Endodermal cell (in vitro differentiated cells): ENCODE measurements at regions not wholly inside any gene's neighbourhood (a gene's known extent, or its start where the extent isn't known, plus 50 kb on each side); places are given as distances from the start of the nearest gene placed in this dataset.
A peak's percentile ranks its signal among the peaks of the same experiment; 100 is the strongest.

Experiments used
- DNase-seq: peaks from one replicate; pipeline ENCODE4 v3.0.0-alpha.2; 2017
- H3K27ac ChIP-seq: 2 replicates; pipeline ENCODE4 v1.5.1; 2013; ENCODE audit warnings: mild to moderate bottlenecking, low read depth, low read length, moderate library complexity
- H3K27me3 ChIP-seq: 2 replicates; pipeline ENCODE4 v1.6.1; 2013; ENCODE audit warnings: mild to moderate bottlenecking, low read length, moderate library complexity; ENCODE audit not compliant: insufficient read depth, control insufficient read depth, poor library complexity, severe bottlenecking
- H3K36me3 ChIP-seq: 2 replicates; pipeline ENCODE4 v1.7.0; 2013; ENCODE audit warnings: mild to moderate bottlenecking, low read length, moderate library complexity; ENCODE audit not compliant: control insufficient read depth, insufficient read depth
- H3K4me1 ChIP-seq: one replicate; pipeline ENCODE4 v1.7.0; 2013; ENCODE audit warnings: low read length; ENCODE audit not compliant: control insufficient read depth, insufficient read depth
- H3K4me3 ChIP-seq: 2 replicates; pipeline ENCODE4 v1.5.1; 2013; ENCODE audit warnings: mild to moderate bottlenecking, low read length, moderate library complexity
- H3K9ac ChIP-seq: 2 replicates; pipeline ENCODE4 v1.6.1; 2013; ENCODE audit warnings: mild to moderate bottlenecking, low read length, moderate library complexity; ENCODE audit not compliant: poor library complexity, severe bottlenecking; ENCODE audit errors: extremely low read depth
- H3K9me3 ChIP-seq: 2 replicates; pipeline ENCODE4 v1.6.1; 2013; ENCODE audit warnings: mild to moderate bottlenecking, low read length, moderate library complexity; ENCODE audit not compliant: control insufficient read depth
- H3K27ac Mint-ChIP-seq: 2 replicates; pipeline ENCODE4 v1.8.0; 2020; ENCODE audit warnings: mixed read lengths
- H3K27me3 Mint-ChIP-seq: 2 replicates; pipeline ENCODE4 v1.8.0; 2021; ENCODE audit warnings: mild to moderate bottlenecking, mixed read lengths; ENCODE audit not compliant: insufficient read depth
- H3K36me3 Mint-ChIP-seq: 2 replicates; pipeline ENCODE4 v1.8.0; 2020; ENCODE audit warnings: low read depth, mixed read lengths
- H3K4me1 Mint-ChIP-seq: 2 replicates; pipeline ENCODE4 v1.8.0; 2020; ENCODE audit warnings: mixed read lengths
- H3K4me3 Mint-ChIP-seq: 2 replicates; pipeline ENCODE4 v1.8.0; 2020; ENCODE audit warnings: mild to moderate bottlenecking, moderate library complexity, mixed read lengths
- H3K9me3 Mint-ChIP-seq: 2 replicates; pipeline ENCODE4 v1.8.0; 2020; ENCODE audit warnings: mild to moderate bottlenecking, mixed read lengths
- WGBS, 2 experiments: methylation state at CpG; one replicate each; pipeline versions ENCODE4 v1.1.5 to v1.1.7; 2013; ENCODE audit warnings: missing lambda C conversion rate in 2 of 2, mixed read lengths in 1 of 2; ENCODE audit not compliant: insufficient coverage in 1 of 2, insufficient read length in 1 of 2; 5-methylcytosine and 5-hydroxymethylcytosine counted together
- TF ChIP-seq, protein P1 (sequence below): fragments of 200-600 bp; sonication (generic); conservative IDR thresholded peaks from 2 replicates; pipeline ENCODE4 v1.5.0; 2021; ENCODE audit warnings: antibody characterized with exemption, mild to moderate bottlenecking

DNA sequence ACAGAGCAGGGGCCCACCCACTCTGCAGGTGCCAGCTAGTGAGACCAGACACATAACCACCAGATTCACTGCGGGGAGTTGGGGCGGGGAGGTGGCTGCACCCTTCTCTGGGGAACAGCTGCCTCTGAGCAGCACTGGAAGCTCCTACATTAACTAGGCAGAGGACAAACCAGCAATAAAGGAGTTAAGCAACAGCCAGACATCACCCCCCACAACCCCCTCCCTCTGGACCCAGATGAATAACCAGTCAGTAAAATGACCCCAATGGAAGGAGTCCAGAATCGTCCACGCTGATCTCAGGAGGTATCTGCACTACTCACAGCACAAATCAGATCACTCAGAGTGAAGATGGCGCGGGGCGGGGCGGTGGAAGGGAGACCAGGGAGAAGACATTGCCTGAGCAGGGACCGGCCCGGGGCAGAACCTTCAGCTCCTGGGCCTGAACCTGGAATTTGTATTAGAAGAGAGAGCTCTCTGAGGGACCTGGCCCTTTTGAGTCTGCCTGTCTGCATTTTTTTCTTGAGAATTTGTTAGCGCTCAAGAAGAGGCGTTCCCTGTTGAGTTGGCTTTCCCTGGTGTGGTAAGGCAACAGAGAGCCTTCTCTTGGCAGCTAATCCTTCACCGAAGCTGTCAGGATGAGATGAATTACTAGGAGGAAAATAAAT is 125.5 kb upstream of the NCAM1 start:
- Histone ChIP-seq H3K4me1 (no peaks in the 10 kb centered on the region), H3K9ac (no peak overlapping the region), H3K9me3 (no peaks in the 10 kb centered on the region), H3K27me3 (peaks cover 10% of the 10 kb centered on the region), H3K27ac (peak overlapping the region; percentile 58), H3K4me3 (no peak overlapping the region), H3K36me3 (no peaks in the 10 kb centered on the region)
- WGBS, 2 experiments: 79 to 95% methylated on average over 3 to 13 of the region's 13 CpGs
- Mint-ChIP-seq H3K4me3 (no peak overlapping the region), H3K9me3 (no peaks in the 10 kb centered on the region), H3K27ac (no peak overlapping the region), H3K36me3 (no peaks in the 10 kb centered on the region), H3K27me3 (peaks cover 38% of the 10 kb centered on the region), H3K4me1 (peaks cover 5% of the 10 kb centered on the region)
- DNase-seq: no peak
- TF ChIP-seq, protein P1, sequence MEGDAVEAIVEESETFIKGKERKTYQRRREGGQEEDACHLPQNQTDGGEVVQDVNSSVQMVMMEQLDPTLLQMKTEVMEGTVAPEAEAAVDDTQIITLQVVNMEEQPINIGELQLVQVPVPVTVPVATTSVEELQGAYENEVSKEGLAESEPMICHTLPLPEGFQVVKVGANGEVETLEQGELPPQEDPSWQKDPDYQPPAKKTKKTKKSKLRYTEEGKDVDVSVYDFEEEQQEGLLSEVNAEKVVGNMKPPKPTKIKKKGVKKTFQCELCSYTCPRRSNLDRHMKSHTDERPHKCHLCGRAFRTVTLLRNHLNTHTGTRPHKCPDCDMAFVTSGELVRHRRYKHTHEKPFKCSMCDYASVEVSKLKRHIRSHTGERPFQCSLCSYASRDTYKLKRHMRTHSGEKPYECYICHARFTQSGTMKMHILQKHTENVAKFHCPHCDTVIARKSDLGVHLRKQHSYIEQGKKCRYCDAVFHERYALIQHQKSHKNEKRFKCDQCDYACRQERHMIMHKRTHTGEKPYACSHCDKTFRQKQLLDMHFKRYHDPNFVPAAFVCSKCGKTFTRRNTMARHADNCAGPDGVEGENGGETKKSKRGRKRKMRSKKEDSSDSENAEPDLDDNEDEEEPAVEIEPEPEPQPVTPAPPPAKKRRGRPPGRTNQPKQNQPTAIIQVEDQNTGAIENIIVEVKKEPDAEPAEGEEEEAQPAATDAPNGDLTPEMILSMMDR: no peak

DNA sequence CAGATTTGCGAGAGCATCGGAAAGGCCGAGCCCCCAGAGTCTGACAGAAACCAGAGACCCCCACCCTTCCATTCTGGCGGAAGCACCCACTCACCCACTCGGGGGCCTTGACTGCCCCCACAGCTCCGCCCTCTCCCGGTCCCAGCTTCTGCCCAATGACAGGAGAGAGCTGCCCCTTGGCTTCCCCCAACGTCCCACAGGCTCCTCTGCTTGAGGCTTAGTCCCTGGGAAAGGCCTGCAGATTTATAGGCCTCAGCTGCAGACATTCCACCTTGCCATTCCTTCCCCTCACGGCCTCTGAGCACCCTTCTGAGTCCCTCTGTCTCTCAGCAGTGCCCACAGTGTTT is 125.0 kb upstream of the NCAM1 start:
- H3K36me3 ChIP-seq: no peaks in the 10 kb centered on the region
- H3K27me3 Mint-ChIP-seq: peaks cover 40% of the 10 kb centered on the region
- WGBS, 2 experiments: 79 to 86% methylated on average over 5 to 9 of the region's 9 CpGs
- H3K4me1 ChIP-seq: no peaks in the 10 kb centered on the region
- peaks cover 11% of the 10 kb centered on the region for H3K27me3 ChIP-seq
- H3K27ac ChIP-seq: peak overlapping the region; percentile 58
- no peak overlapping the region for H3K4me3 Mint-ChIP-seq
- DNase-seq: no peak
- TF ChIP-seq, protein P1: no peak
- H3K9me3 ChIP-seq: no peaks in the 10 kb centered on the region
- no peak overlapping the region for H3K9ac ChIP-seq
- peaks cover 5% of the 10 kb centered on the region for H3K4me1 Mint-ChIP-seq
- H3K36me3 Mint-ChIP-seq: no peaks in the 10 kb centered on the region
- H3K9me3 Mint-ChIP-seq: no peaks in the 10 kb centered on the region
- no peak overlapping the region for H3K27ac Mint-ChIP-seq
- H3K4me3 ChIP-seq: no peak overlapping the region

DNA sequence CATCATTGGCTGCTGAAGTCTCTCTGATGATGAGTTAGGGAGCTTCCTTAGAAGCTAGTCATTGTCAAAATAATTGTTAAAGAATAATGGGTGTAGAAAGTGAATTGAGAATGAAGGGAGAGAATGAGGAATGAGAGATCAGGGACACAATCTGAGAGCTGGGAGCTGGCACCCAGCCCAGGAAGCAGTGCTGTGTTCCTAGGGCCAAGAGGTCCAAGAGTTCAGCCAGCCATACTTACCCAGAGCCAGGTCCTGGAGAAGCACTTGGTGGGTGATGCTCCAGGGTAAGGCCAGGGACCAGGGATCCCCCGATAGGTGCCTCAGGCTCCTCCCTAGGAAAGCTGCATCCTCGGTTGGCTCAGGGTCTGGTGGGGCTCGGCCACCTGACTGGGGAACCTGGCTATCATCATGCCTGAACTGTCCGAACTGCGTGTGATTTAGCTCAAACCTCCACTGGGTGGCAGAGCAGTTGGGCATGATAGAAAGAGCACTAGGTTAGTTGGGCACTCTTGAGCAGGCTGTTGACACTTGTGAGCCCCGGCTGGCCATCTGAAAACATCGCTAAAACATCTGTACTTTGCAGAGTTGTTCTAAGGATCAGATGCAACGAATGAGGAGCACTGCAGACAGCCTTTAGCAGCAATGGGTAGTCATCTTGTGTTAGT is 123.9 kb upstream of the NCAM1 start:
- Histone ChIP-seq H3K9ac (no peak overlapping the region), H3K9me3 (no peaks in the 10 kb centered on the region), H3K27ac (no peak overlapping the region), H3K27me3 (peaks cover 18% of the 10 kb centered on the region), H3K4me3 (no peak overlapping the region), H3K36me3 (no peaks in the 10 kb centered on the region), H3K4me1 (no peaks in the 10 kb centered on the region)
- peaks cover 44% of the 10 kb centered on the region for H3K27me3 Mint-ChIP-seq
- no peaks in the 10 kb centered on the region for H3K9me3 Mint-ChIP-seq
- no peak overlapping the region for H3K4me3 Mint-ChIP-seq
- TF ChIP-seq, protein P1: peak; percentile 59
- no peaks in the 10 kb centered on the region for H3K36me3 Mint-ChIP-seq
- DNase-seq: peak; percentile 68
- WGBS, 2 experiments: 83 to 88% methylated on average over 6 to 8 of the region's 8 CpGs
- H3K27ac Mint-ChIP-seq: no peak overlapping the region
- peaks cover 5% of the 10 kb centered on the region for H3K4me1 Mint-ChIP-seq
